OCI-LY3 (cell line): ENCODE measurements at regions not wholly inside any gene's neighbourhood (a gene's known extent, or its start where the extent isn't known, plus 50 kb on each side); places are given as distances from the start of the nearest gene placed in this dataset.

Source experiments
- CTCF ChIP-seq: fragments of 200-600, 300-600 bp; sonication (generic); IDR thresholded peaks from 2 replicates; pipeline ENCODE4 v1.5.1; 2014; ENCODE audit warnings: antibody characterized with exemption, low read length, low read depth
- EZH2phosphoT487 ChIP-seq: fragments of 200-600 bp; shearing (Covaris generic); IDR thresholded peaks from 2 replicates; pipeline ENCODE4 v1.6.1; 2018; ENCODE audit warnings: antibody characterized with exemption, mixed run types, low read depth

GRCh38 chr10:100658269-100658668, 87.1 kb upstream of the PAX2 start:
- no peak for TF ChIP-seq CTCF
- no peak for TF ChIP-seq EZH2phosphoT487
